Stimulated activated naive CD4-positive, alpha-beta T cell (primary cell): ENCODE measurements at regions not wholly inside any gene's neighbourhood (a gene's known extent, or its start where the extent isn't known, plus 50 kb on each side); places are given as distances from the start of the nearest gene placed in this dataset.
"Not testable (repeated sequence)": the region's sequence is repeated elsewhere in the genome, so short reads cannot be mapped to it uniquely, and the experiment has no call there.

ENCODE experiments used
- DNase-seq, 6 experiments: peaks; one replicate each; lab custom pipeline; 2025; lab: John Stamatoyannopoulos, UW

- DNase-seq = no peak
Observed at GRCh38 chr16:26801628-26802027, 265.1 kb upstream of the C16orf82 start.

- DNase-seq = no peak
Observed at GRCh38 chr16:26802440-26802839, 264.3 kb upstream of the C16orf82 start.

- DNase-seq = no peak
Observed at GRCh38 chr16:26802965-26803364, 263.8 kb upstream of the C16orf82 start.

GRCh38 chr16:26806657-26807056 is 260.1 kb upstream of the C16orf82 start:
- no peak for DNase-seq

GRCh38 chr16:26809461-26809860 is 257.3 kb upstream of the C16orf82 start:
- no peak for DNase-seq

- DNase-seq = no peak
Observed at GRCh38 chr16:26816266-26816665, 250.5 kb upstream of the C16orf82 start.

- no peak for DNase-seq
Observed at GRCh38 chr16:26816885-26817571, 249.7 kb upstream of the C16orf82 start.

- DNase-seq = no peak
Observed at GRCh38 chr16:26818393-26818792, 248.3 kb upstream of the C16orf82 start.

- no peak for DNase-seq
Observed at GRCh38 chr16:26824469-26824868, 242.3 kb upstream of the C16orf82 start.

GRCh38 chr16:26826500-26826899 is 240.2 kb upstream of the C16orf82 start:
- DNase-seq = no peak

GRCh38 chr16:26827386-26827785 is 239.3 kb upstream of the C16orf82 start:
- no peak for DNase-seq

- DNase-seq = no peak
Observed at GRCh38 chr16:26830428-26831127, 236.1 kb upstream of the C16orf82 start.

- not testable (repeated sequence) for DNase-seq
Observed at GRCh38 chr16:26836114-26836513, 230.6 kb upstream of the C16orf82 start.

GRCh38 chr16:26838931-26839330 is 227.8 kb upstream of the C16orf82 start:
- DNase-seq = no peak

- no peak for DNase-seq
Observed at GRCh38 chr16:26840691-26841090, 226.0 kb upstream of the C16orf82 start.

GRCh38 chr16:26856271-26856670 is 210.5 kb upstream of the C16orf82 start:
- DNase-seq = no peak

GRCh38 chr16:26856791-26857190 is 209.9 kb upstream of the C16orf82 start:
- DNase-seq = no peak

GRCh38 chr16:26857371-26857770 is 209.4 kb upstream of the C16orf82 start:
- DNase-seq = no peak

GRCh38 chr16:26860506-26860905 is 206.2 kb upstream of the C16orf82 start:
- no peak for DNase-seq

- DNase-seq = no peak
Observed at GRCh38 chr16:26863931-26864330, 202.8 kb upstream of the C16orf82 start.

GRCh38 chr16:26874318-26874717 is 192.4 kb upstream of the C16orf82 start:
- not testable (repeated sequence) for DNase-seq

- DNase-seq = no peak
Observed at GRCh38 chr16:26877421-26877820, 189.3 kb upstream of the C16orf82 start.

GRCh38 chr16:26885674-26886073 is 181.1 kb upstream of the C16orf82 start:
- no peak for DNase-seq

GRCh38 chr16:26889740-26890139 is 177.0 kb upstream of the C16orf82 start:
- no peak for DNase-seq
